ENCODE measurements at regions not wholly inside any gene's neighbourhood (a gene's known extent, or its start where the extent isn't known, plus 50 kb on each side); places are given as distances from the start of the nearest gene placed in this dataset.

GRCh38 chr18:64592246-64592645 lies 443.4 kb upstream of the LINC00305 start:
- Histone ChIP-seq H3K9me3 (ENCODE audit: insufficient read depth, low read length) (no peaks in the 10 kb centered on the region), H3K79me2 (ENCODE audit: insufficient read depth, low read length) (no peaks in the 10 kb centered on the region), H3K4me2 (ENCODE audit: low read depth, low read length, poor library complexity, severe bottlenecking) (no peak overlapping the region), H2AFZ (ENCODE audit: low read depth, low read length, severe bottlenecking) (no peak overlapping the region), H3K27me3 (ENCODE audit: low read length) (no peaks in the 10 kb centered on the region), H3K9me2 (replicated peaks; ENCODE audit: insufficient read depth, low read length) (no peaks in the 10 kb centered on the region), H3K4me3 (ENCODE audit: insufficient read depth, low read length, poor library complexity, severe bottlenecking) (no peak overlapping the region), H3K36me3 (ENCODE audit: low read length) (no peaks in the 10 kb centered on the region), H3K27ac (ENCODE audit: low read depth, low read length) (no peak overlapping the region), H3F3A (ENCODE audit: insufficient read depth) (no peaks in the 10 kb centered on the region), H4K20me1 (ENCODE audit: low read depth, low read length) (no peaks in the 10 kb centered on the region), H3K9ac (ENCODE audit: low read length) (no peak overlapping the region)
- TF ChIP-seq EZH2phosphoT487 (conservative IDR thresholded peaks at IDR 0.05; ENCODE audit: low read length): no peak

GRCh38 chr18:64589000-64589399 lies 440.1 kb upstream of the LINC00305 start:
- H3K4me3 ChIP-seq (ENCODE audit: insufficient read depth, low read length, poor library complexity, severe bottlenecking): no peak overlapping the region
- no peak overlapping the region for H2AFZ ChIP-seq (ENCODE audit: low read depth, low read length, severe bottlenecking)
- no peaks in the 10 kb centered on the region for H3K27me3 ChIP-seq (ENCODE audit: low read length)
- H3K9me3 ChIP-seq (ENCODE audit: insufficient read depth, low read length): no peaks in the 10 kb centered on the region
- no peak overlapping the region for H3K27ac ChIP-seq (ENCODE audit: low read depth, low read length)
- H3K9ac ChIP-seq (ENCODE audit: low read length): no peak overlapping the region
- no peaks in the 10 kb centered on the region for H3K36me3 ChIP-seq (ENCODE audit: low read length)
- H3F3A ChIP-seq (ENCODE audit: insufficient read depth): no peaks in the 10 kb centered on the region
- no peaks in the 10 kb centered on the region for H3K9me2 ChIP-seq (replicated peaks; ENCODE audit: insufficient read depth, low read length)
- H3K79me2 ChIP-seq (ENCODE audit: insufficient read depth, low read length): no peaks in the 10 kb centered on the region
- no peak for TF ChIP-seq EZH2phosphoT487 (conservative IDR thresholded peaks at IDR 0.05; ENCODE audit: low read length)
- TF ChIP-seq CTCF (IDR thresholded peaks at IDR 0.05; ENCODE audit: insufficient read depth, low read length, poor library complexity, severe bottlenecking): no peak
- no peaks in the 10 kb centered on the region for H4K20me1 ChIP-seq (ENCODE audit: low read depth, low read length)
- H3K4me2 ChIP-seq (ENCODE audit: low read depth, low read length, poor library complexity, severe bottlenecking): no peak overlapping the region

GRCh38 chr18:64566456-64566855 lies 417.6 kb upstream of the LINC00305 start:
- no peaks in the 10 kb centered on the region for H3K9me2 ChIP-seq (replicated peaks; ENCODE audit: insufficient read depth, low read length)
- TF ChIP-seq CTCF (IDR thresholded peaks at IDR 0.05; ENCODE audit: insufficient read depth, low read length, poor library complexity, severe bottlenecking) (no peak), EZH2phosphoT487 (conservative IDR thresholded peaks at IDR 0.05; ENCODE audit: low read length) (no peak)

GRCh38 chr18:64562651-64563050 lies 413.8 kb upstream of the LINC00305 start:
- Histone ChIP-seq H3K79me2 (ENCODE audit: insufficient read depth, low read length) (no peaks in the 10 kb centered on the region), H3K4me3 (ENCODE audit: insufficient read depth, low read length, poor library complexity, severe bottlenecking) (no peak overlapping the region), H3K36me3 (ENCODE audit: low read length) (no peaks in the 10 kb centered on the region), H3K27me3 (ENCODE audit: low read length) (no peaks in the 10 kb centered on the region), H4K20me1 (ENCODE audit: low read depth, low read length) (no peaks in the 10 kb centered on the region), H2AFZ (ENCODE audit: low read depth, low read length, severe bottlenecking) (no peak overlapping the region), H3F3A (ENCODE audit: insufficient read depth) (no peaks in the 10 kb centered on the region), H3K9ac (ENCODE audit: low read length) (no peak overlapping the region), H3K4me2 (ENCODE audit: low read depth, low read length, poor library complexity, severe bottlenecking) (no peak overlapping the region), H3K27ac (ENCODE audit: low read depth, low read length) (no peak overlapping the region), H3K9me2 (replicated peaks; ENCODE audit: insufficient read depth, low read length) (no peaks in the 10 kb centered on the region), H3K9me3 (ENCODE audit: insufficient read depth, low read length) (no peaks in the 10 kb centered on the region)
- TF ChIP-seq EZH2phosphoT487 (conservative IDR thresholded peaks at IDR 0.05; ENCODE audit: low read length) (no peak), CTCF (IDR thresholded peaks at IDR 0.05; ENCODE audit: insufficient read depth, low read length, poor library complexity, severe bottlenecking) (no peak)

More at GRCh38 chr18:64566456-64566855, 417.6 kb upstream of the LINC00305 start:
- no peak overlapping the region for H3K4me2 ChIP-seq (ENCODE audit: low read depth, low read length, poor library complexity, severe bottlenecking)
- H3K9me3 ChIP-seq (ENCODE audit: insufficient read depth, low read length): no peaks in the 10 kb centered on the region
- no peaks in the 10 kb centered on the region for H3K36me3 ChIP-seq (ENCODE audit: low read length)
- no peak overlapping the region for H2AFZ ChIP-seq (ENCODE audit: low read depth, low read length, severe bottlenecking)
- no peak overlapping the region for H3K9ac ChIP-seq (ENCODE audit: low read length)
- no peaks in the 10 kb centered on the region for H3K79me2 ChIP-seq (ENCODE audit: insufficient read depth, low read length)
- no peak overlapping the region for H3K4me3 ChIP-seq (ENCODE audit: insufficient read depth, low read length, poor library complexity, severe bottlenecking)
- no peak overlapping the region for H3K27ac ChIP-seq (ENCODE audit: low read depth, low read length)
- no peaks in the 10 kb centered on the region for H4K20me1 ChIP-seq (ENCODE audit: low read depth, low read length)
- no peaks in the 10 kb centered on the region for H3K27me3 ChIP-seq (ENCODE audit: low read length)
- no peaks in the 10 kb centered on the region for H3F3A ChIP-seq (ENCODE audit: insufficient read depth)

Measured in SU-DHL-6 (cell line).